Right lobe of liver (tissue), 4 donors: ENCODE measurements at regions not wholly inside any gene's neighbourhood (a gene's known extent, or its start where the extent isn't known, plus 50 kb on each side); places are given as distances from the start of the nearest gene placed in this dataset.

Experiments
- CTCF ChIP-seq, 4 donors: fragments of 200-600 bp in 3 of 4; fragments of 450-650 bp in 1 of 4; IDR thresholded peaks; one replicate each; pipeline versions ENCODE4 v1.5.1 to v1.8.0; 2016 to 2022; ENCODE audit warnings: antibody characterized with exemption in 4 of 4, mild to moderate bottlenecking in 2 of 4
- POLR2A ChIP-seq: fragments of 450-650 bp; IDR thresholded peaks from one replicate; pipeline ENCODE4 v1.6.1; 2017; ENCODE audit warnings: antibody characterized with exemption, mild to moderate bottlenecking
- donor health status: DM: no; HTN: no; CAD: no.
- donor health status: DM: no; HTN: no; CAD: no.
- donor health status: DM: no; HTN: yes; CAD: no.

GRCh38 chr1:213884402-213884801 lies 103.4 kb upstream of the PROX1 start:
- TF ChIP-seq POLR2A = no peak
- no peak for TF ChIP-seq CTCF (IDR thresholded peaks at IDR 0.05)
